H1 (cell line): ENCODE measurements at regions not wholly inside any gene's neighbourhood (a gene's known extent, or its start where the extent isn't known, plus 50 kb on each side); places are given as distances from the start of the nearest gene placed in this dataset.
A peak's percentile ranks its signal among the peaks of the same experiment; 100 is the strongest.

Source experiments
- CTCF ChIA-PET: fragments of 300-600 bp; sonication (Branson Sonifier 250); formaldehyde crosslinking; loops from one replicate; lab custom pipeline; 2021; ENCODE audit not compliant: partially characterized antibody; lab: Charles Lee
- POLR2A ChIA-PET: fragments of 300-600 bp; sonication (Branson Sonifier 250); formaldehyde crosslinking; loops from one replicate; lab custom pipeline; 2021; ENCODE audit warnings: inconsistent platforms; ENCODE audit not compliant: partially characterized antibody; lab: Charles Lee
- DNase-seq, 2 experiments: peaks; one replicate each; pipeline versions ENCODE4 v3.0.0 to v3.0.0-alpha.2; 2010 to 2022; ENCODE audit warnings: low spot score in 2 of 2, low read depth in 1 of 2, mixed read lengths in 1 of 2
- FAIRE-seq: peaks from 2 replicates; lab custom pipeline; 2011; peaks lifted over from hg19 to GRCh38; lab: Jason Lieb, UNC
- H2AFZ ChIP-seq: 2 replicates; pipeline ENCODE4 v1.8.1; 2012; ENCODE audit warnings: low read length, inconsistent platforms
- H2AK5ac ChIP-seq: 2 replicates; pipeline ENCODE4 v1.6.1; 2013; ENCODE audit warnings: low read depth, low read length
- H2BK120ac ChIP-seq: replicated peaks from 2 replicates; pipeline ENCODE3; 2013; ENCODE audit warnings: low read depth, low read length, inconsistent platforms
- H2BK12ac ChIP-seq: 2 replicates; pipeline ENCODE4 v1.6.1; 2013; ENCODE audit warnings: low read depth, low read length
- H2BK15ac ChIP-seq: 2 replicates; pipeline ENCODE4 v1.6.1; 2013; ENCODE audit warnings: low read length
- H2BK20ac ChIP-seq: 2 replicates; pipeline ENCODE4 v1.6.1; 2013; ENCODE audit warnings: low read length
- H2BK5ac ChIP-seq: 2 replicates; pipeline ENCODE4 v1.6.1; 2013; ENCODE audit warnings: low read depth, low read length
- H3K14ac ChIP-seq: 2 replicates; pipeline ENCODE4 v1.6.1; 2013; ENCODE audit warnings: inconsistent platforms; ENCODE audit not compliant: insufficient read length
- H3K18ac ChIP-seq: 2 replicates; pipeline ENCODE4 v1.6.1; 2013; ENCODE audit warnings: low read length; ENCODE audit errors: extremely low read depth
- H3K23ac ChIP-seq: 2 replicates; pipeline ENCODE4 v1.6.1; 2013; ENCODE audit warnings: inconsistent platforms; ENCODE audit not compliant: insufficient read length
- H3K23me2 ChIP-seq: 2 replicates; pipeline ENCODE4 v1.6.1; 2013; ENCODE audit warnings: low read depth, low read length
- H3K27ac ChIP-seq: 2 replicates; pipeline ENCODE4 v1.6.1; 2011; ENCODE audit warnings: low read depth, low read length, inconsistent platforms
- H3K27me3 ChIP-seq, 4 experiments: replicated peaks in 1 of 4; 1 replicate in 1 of 4; 2 replicates in 3 of 4; pipeline versions ENCODE4 v1.6.1 to v1.8.1; 2011 to 2013; ENCODE audit warnings: low read length in 3 of 4, mild to moderate bottlenecking in 3 of 4, inconsistent platforms in 2 of 4, mixed read lengths in 2 of 4, moderate library complexity in 1 of 4; ENCODE audit not compliant: control insufficient read depth in 3 of 4, insufficient read depth in 3 of 4; ENCODE audit errors: extremely low read depth in 1 of 4
- H3K36me3 ChIP-seq, 4 experiments: 2 replicates each; pipeline versions ENCODE4 v1.6.1 to v1.8.1; 2011 to 2013; ENCODE audit warnings: mild to moderate bottlenecking in 4 of 4, low read length in 3 of 4, moderate library complexity in 2 of 4, control low read depth in 1 of 4, inconsistent platforms in 1 of 4; ENCODE audit not compliant: insufficient read depth in 4 of 4, control insufficient read depth in 2 of 4
- H3K4ac ChIP-seq: replicated peaks from 2 replicates; pipeline ENCODE3; 2013; ENCODE audit warnings: low read length, low read depth, mixed read lengths, inconsistent platforms; ENCODE audit not compliant: insufficient read length
- H3K4me1 ChIP-seq, 4 experiments: replicated peaks in 1 of 4; 1 replicate in 1 of 4; 2 replicates in 3 of 4; pipeline versions ENCODE4 v1.6.1 to v1.8.1; 2011 to 2013; ENCODE audit warnings: low read length in 3 of 4, inconsistent platforms in 2 of 4, mixed read lengths in 1 of 4; ENCODE audit not compliant: insufficient read depth in 4 of 4, control insufficient read depth in 3 of 4
- H3K4me2 ChIP-seq, 2 experiments: 2 replicates each; pipeline versions ENCODE4 v1.6.1 to v1.8.1; 2011 to 2013; ENCODE audit warnings: low read depth in 2 of 2, low read length in 2 of 2, control low read depth in 1 of 2, inconsistent platforms in 1 of 2, mild to moderate bottlenecking in 1 of 2; ENCODE audit not compliant: insufficient read depth in 1 of 2
- H3K4me3 ChIP-seq, 4 experiments: fragments of 200-600, 300-600 bp in 1 of 4; sonication (generic), shearing (Covaris generic), sonication (Bioruptor Twin) in 1 of 4; 2 replicates each; pipeline versions ENCODE4 v1.5.1 to v1.8.1; 2011 to 2016; ENCODE audit warnings: low read length in 4 of 4, low read depth in 3 of 4, control low read depth in 2 of 4, inconsistent platforms in 2 of 4, mild to moderate bottlenecking in 2 of 4, mixed read lengths in 1 of 4, moderate library complexity in 1 of 4; ENCODE audit not compliant: insufficient read depth in 2 of 4; ENCODE audit errors: extremely low read depth in 1 of 4
- H3K56ac ChIP-seq: replicated peaks from 2 replicates; pipeline ENCODE3; 2013; ENCODE audit warnings: low read depth, mild to moderate bottlenecking, mixed read lengths, low read length, inconsistent platforms; ENCODE audit not compliant: insufficient read length
- H3K79me1 ChIP-seq: 2 replicates; pipeline ENCODE4 v1.6.1; 2013; ENCODE audit warnings: low read depth, low read length, control low read depth
- H3K79me2 ChIP-seq, 2 experiments: 2 replicates each; pipeline versions ENCODE4 v1.6.1 to v1.8.1; 2012 to 2013; ENCODE audit warnings: low read length in 2 of 2, mild to moderate bottlenecking in 2 of 2, inconsistent platforms in 1 of 2; ENCODE audit not compliant: insufficient read depth in 2 of 2, control insufficient read depth in 1 of 2
- H3K9ac ChIP-seq, 4 experiments: replicated peaks in 1 of 4; 1 replicate in 1 of 4; 2 replicates in 3 of 4; pipeline versions ENCODE4 v1.6.1 to v1.8.1; 2011 to 2013; ENCODE audit warnings: low read depth in 3 of 4, low read length in 3 of 4, control low read depth in 2 of 4, mild to moderate bottlenecking in 2 of 4, moderate library complexity in 2 of 4, inconsistent platforms in 1 of 4; ENCODE audit errors: extremely low read depth in 1 of 4
- H3K9me3 ChIP-seq, 2 experiments: 2 replicates each; pipeline versions ENCODE4 v1.6.1 to v1.8.1; 2012 to 2013; ENCODE audit warnings: mild to moderate bottlenecking in 2 of 2, moderate library complexity in 2 of 2, control low read depth in 1 of 2, inconsistent platforms in 1 of 2, low read depth in 1 of 2, low read length in 1 of 2, mixed read lengths in 1 of 2; ENCODE audit not compliant: insufficient read depth in 2 of 2
- H4K20me1 ChIP-seq, 2 experiments: replicated peaks in 1 of 2; 2 replicates each; pipeline versions ENCODE3 to v1.8.1; 2011 to 2013; ENCODE audit warnings: inconsistent platforms in 2 of 2, low read length in 2 of 2, mild to moderate bottlenecking in 1 of 2; ENCODE audit not compliant: insufficient read depth in 2 of 2, control insufficient read depth in 1 of 2
- H4K5ac ChIP-seq: 2 replicates; pipeline ENCODE4 v1.6.1; 2013; ENCODE audit warnings: low read length, low read depth, mixed read lengths, inconsistent platforms; ENCODE audit not compliant: insufficient read length
- H4K8ac ChIP-seq: 2 replicates; pipeline ENCODE4 v1.8.0; 2013; ENCODE audit warnings: mild to moderate bottlenecking, moderate library complexity, low read length, inconsistent platforms; ENCODE audit not compliant: insufficient read depth; ENCODE audit errors: extremely low read depth
- H4K91ac ChIP-seq: replicated peaks from 2 replicates; pipeline ENCODE3; 2013; ENCODE audit warnings: low read length, mixed read lengths, inconsistent platforms; ENCODE audit not compliant: insufficient read length
- ATF3 ChIP-seq: IDR thresholded peaks from 2 replicates; pipeline ENCODE4 v1.6.1; 2011; ENCODE audit warnings: low read depth, mild to moderate bottlenecking, low read length; ENCODE audit not compliant: insufficient read depth
- CHD1 ChIP-seq: IDR thresholded peaks from 2 replicates; pipeline ENCODE4 v1.6.1; 2012; ENCODE audit warnings: low read depth, low read length, improper control_type of control experiment
- CTBP2 ChIP-seq: IDR thresholded peaks from 2 replicates; pipeline ENCODE4 v1.7.0; 2011; ENCODE audit warnings: borderline replicate concordance, mild to moderate bottlenecking, moderate library complexity, mixed read lengths, low read length; ENCODE audit not compliant: insufficient read depth, insufficient read length
- CTCF ChIP-seq, 3 experiments: IDR thresholded peaks; 1 replicate in 2 of 3; 2 replicates in 1 of 3; pipeline versions ENCODE4 v1.5.1 to v1.6.1; 2011; ENCODE audit warnings: low read length in 3 of 3, mild to moderate bottlenecking in 3 of 3, inconsistent platforms in 2 of 3, low read depth in 1 of 3, moderate library complexity in 1 of 3; ENCODE audit not compliant: insufficient read depth in 1 of 3; ENCODE audit errors: control extremely low read depth in 1 of 3
- HDAC6 ChIP-seq: IDR thresholded peaks from one replicate; pipeline ENCODE4 v1.7.1; 2012; ENCODE audit warnings: low read depth, mild to moderate bottlenecking, inconsistent platforms, low read length, moderate library complexity
- JUN ChIP-seq: IDR thresholded peaks from 2 replicates; pipeline ENCODE4 v1.6.1; 2011; ENCODE audit warnings: low read depth, mild to moderate bottlenecking, improper control_type of control experiment, low read length
- KDM1A ChIP-seq: fragments of 200-600, 300-600 bp; sonication (generic); IDR thresholded peaks from 2 replicates; pipeline ENCODE4 v1.7.1; 2016; ENCODE audit warnings: mild to moderate bottlenecking, low read length, borderline replicate concordance
- KDM4A ChIP-seq: IDR thresholded peaks from one replicate; pipeline ENCODE4 v1.7.1; 2012; ENCODE audit warnings: low read depth, mild to moderate bottlenecking, moderate library complexity, low read length, inconsistent platforms; ENCODE audit not compliant: severe bottlenecking
- RBBP5 ChIP-seq: IDR thresholded peaks from 2 replicates; pipeline ENCODE4 v1.7.1; 2012; ENCODE audit warnings: low read depth, mild to moderate bottlenecking, inconsistent platforms, low read length, moderate library complexity, borderline replicate concordance
- RFX5 ChIP-seq: IDR thresholded peaks from 2 replicates; pipeline ENCODE4 v1.6.1; 2011; ENCODE audit warnings: low read depth, low read length, improper control_type of control experiment, borderline replicate concordance
- SAP30 ChIP-seq: fragments of 300-600 bp; sonication (generic); IDR thresholded peaks from 2 replicates; pipeline ENCODE4 v1.7.1; 2012; ENCODE audit warnings: low read length, moderate library complexity, mild to moderate bottlenecking, inconsistent platforms; ENCODE audit not compliant: insufficient read depth, insufficient replicate concordance
- WGBS, 2 experiments: shearing (Covaris generic) in 1 of 2; methylation state at CpG; one replicate each; pipeline versions ENCODE4 v1.1.6 to v1.1.7; 2013 to 2015; ENCODE audit warnings: low lambda C conversion rate in 2 of 2, mixed read lengths in 2 of 2, inconsistent platforms in 1 of 2, low coverage in 1 of 2, missing lambda C conversion rate in 1 of 2; ENCODE audit not compliant: insufficient replicate concordance in 2 of 2, insufficient coverage in 1 of 2, insufficient read length in 1 of 2; ENCODE audit errors: extremely low coverage in 1 of 2, missing lambda C conversion rate in 1 of 2; 5-methylcytosine and 5-hydroxymethylcytosine counted together

- Histone ChIP-seq H3K9me3 (0 out of 4 replicates have a peak, but pooled peaks cover 0 to 2% of the 10 kb centered on the region in 2 experiments), H3K79me1 (no peaks in the 10 kb centered on the region), H2AK5ac (no peak overlapping the region), H3K4ac (no peak overlapping the region), H3K79me2 (no peaks in the 10 kb centered on the region), H4K5ac (no peak overlapping the region), H3K9ac (no peak overlapping the region), H3K23ac (no peak overlapping the region), H3K27ac (no peak overlapping the region), H3K27me3 (no peaks in the 10 kb centered on the region), H3K18ac (no peak overlapping the region), H2BK120ac (no peak overlapping the region), H2BK20ac (no peak overlapping the region), H3K56ac (no peak overlapping the region), H2BK15ac (no peak overlapping the region), H2BK5ac (no peak overlapping the region), H3K4me1 (no peaks in the 10 kb centered on the region), H4K8ac (no peak overlapping the region), H3K14ac (no peak overlapping the region), H4K91ac (no peak overlapping the region), H3K36me3 (no peaks in the 10 kb centered on the region), H3K4me2 (no peak overlapping the region), H3K23me2 (no peaks in the 10 kb centered on the region), H3K4me3 (no peak overlapping the region), H2AFZ (peak overlapping the region; percentile 70; the same call in 1 of the 2 replicates), H2BK12ac (no peak overlapping the region), H4K20me1 (no peaks in the 10 kb centered on the region)
- WGBS, 2 experiments: 83% methylated on average over 2 of the region's 2 CpGs; no CpG with 5 or more reads in 1 of the 2 experiments
- no peak for FAIRE-seq
- ChIA-PET POLR2A (no interaction called here), CTCF (interaction anchor here (0.9 kb wide), 1 partner anchor 617 kb away, joined by 3 read pairs; no protein-coding TSS in a partner anchor)
- DNase-seq: no peak
- TF ChIP-seq ATF3 (no peak), CTCF (IDR thresholded peaks at IDR 0.05; ENCODE audit: control extremely low read depth in 1 of 3, insufficient read depth in 1 of 3, low read depth in 1 of 3, low read length in 3 of 3) (no peak), KDM4A (no peak), CTBP2 (no peak), JUN (no peak), RBBP5 (no peak), SAP30 (no peak), HDAC6 (no peak), KDM1A (no peak), CHD1 (no peak), RFX5 (no peak)
Measured at GRCh38 chr4:96063639-96064038, 223.7 kb downstream of the PDHA2 start.
